Endodermal cell (in vitro differentiated cells): ENCODE measurements at regions not wholly inside any gene's neighbourhood (a gene's known extent, or its start where the extent isn't known, plus 50 kb on each side); places are given as distances from the start of the nearest gene placed in this dataset.
A peak's percentile ranks its signal among the peaks of the same experiment; 100 is the strongest.
"Not testable (repeated sequence)": the region's sequence is repeated elsewhere in the genome, so short reads cannot be mapped to it uniquely, and the experiment has no call there.

Experiments
- DNase-seq: peaks from one replicate; pipeline ENCODE4 v3.0.0-alpha.2; 2017
- H3K27ac ChIP-seq: 2 replicates; pipeline ENCODE4 v1.5.1; 2013; ENCODE audit warnings: mild to moderate bottlenecking, low read depth, low read length, moderate library complexity
- H3K27me3 ChIP-seq: 2 replicates; pipeline ENCODE4 v1.6.1; 2013; ENCODE audit warnings: mild to moderate bottlenecking, low read length, moderate library complexity; ENCODE audit not compliant: insufficient read depth, control insufficient read depth, poor library complexity, severe bottlenecking
- H3K36me3 ChIP-seq: 2 replicates; pipeline ENCODE4 v1.7.0; 2013; ENCODE audit warnings: mild to moderate bottlenecking, low read length, moderate library complexity; ENCODE audit not compliant: control insufficient read depth, insufficient read depth
- H3K4me1 ChIP-seq: one replicate; pipeline ENCODE4 v1.7.0; 2013; ENCODE audit warnings: low read length; ENCODE audit not compliant: control insufficient read depth, insufficient read depth
- H3K4me3 ChIP-seq: 2 replicates; pipeline ENCODE4 v1.5.1; 2013; ENCODE audit warnings: mild to moderate bottlenecking, low read length, moderate library complexity
- H3K9ac ChIP-seq: 2 replicates; pipeline ENCODE4 v1.6.1; 2013; ENCODE audit warnings: mild to moderate bottlenecking, low read length, moderate library complexity; ENCODE audit not compliant: poor library complexity, severe bottlenecking; ENCODE audit errors: extremely low read depth
- H3K9me3 ChIP-seq: 2 replicates; pipeline ENCODE4 v1.6.1; 2013; ENCODE audit warnings: mild to moderate bottlenecking, low read length, moderate library complexity; ENCODE audit not compliant: control insufficient read depth
- H3K27ac Mint-ChIP-seq: 2 replicates; pipeline ENCODE4 v1.8.0; 2020; ENCODE audit warnings: mixed read lengths
- H3K27me3 Mint-ChIP-seq: 2 replicates; pipeline ENCODE4 v1.8.0; 2021; ENCODE audit warnings: mild to moderate bottlenecking, mixed read lengths; ENCODE audit not compliant: insufficient read depth
- H3K36me3 Mint-ChIP-seq: 2 replicates; pipeline ENCODE4 v1.8.0; 2020; ENCODE audit warnings: low read depth, mixed read lengths
- H3K4me1 Mint-ChIP-seq: 2 replicates; pipeline ENCODE4 v1.8.0; 2020; ENCODE audit warnings: mixed read lengths
- H3K4me3 Mint-ChIP-seq: 2 replicates; pipeline ENCODE4 v1.8.0; 2020; ENCODE audit warnings: mild to moderate bottlenecking, moderate library complexity, mixed read lengths
- H3K9me3 Mint-ChIP-seq: 2 replicates; pipeline ENCODE4 v1.8.0; 2020; ENCODE audit warnings: mild to moderate bottlenecking, mixed read lengths
- CTCF ChIP-seq: fragments of 200-600 bp; sonication (generic); conservative IDR thresholded peaks from 2 replicates; pipeline ENCODE4 v1.5.0; 2021; ENCODE audit warnings: antibody characterized with exemption, mild to moderate bottlenecking
- WGBS, 2 experiments: methylation state at CpG; one replicate each; pipeline versions ENCODE4 v1.1.5 to v1.1.7; 2013; ENCODE audit warnings: missing lambda C conversion rate in 2 of 2, mixed read lengths in 1 of 2; ENCODE audit not compliant: insufficient coverage in 1 of 2, insufficient read length in 1 of 2; 5-methylcytosine and 5-hydroxymethylcytosine counted together

- not testable (repeated sequence) for DNase-seq, H3K27ac ChIP-seq, H3K9me3 Mint-ChIP-seq, H3K27me3 ChIP-seq, H3K9me3 ChIP-seq, H3K9ac ChIP-seq, H3K4me3 Mint-ChIP-seq, H3K4me1 ChIP-seq, H3K36me3 Mint-ChIP-seq, H3K36me3 ChIP-seq, H3K4me3 ChIP-seq, H3K27ac Mint-ChIP-seq, H3K4me1 Mint-ChIP-seq, H3K27me3 Mint-ChIP-seq
- WGBS, 2 experiments, result 91 to 96% methylated on average over 3 to 8 of the region's 8 CpGs
Measured at GRCh38 chr4:22599929-22600432, 84.1 kb upstream of the ADGRA3 start.

- WGBS, 2 experiments, result 99 to 100% methylated on average over 3 to 6 of the region's 6 CpGs
- not testable (repeated sequence) for H3K4me1 ChIP-seq, H3K9me3 ChIP-seq, H3K4me1 Mint-ChIP-seq, H3K9ac ChIP-seq, H3K36me3 Mint-ChIP-seq, H3K27me3 Mint-ChIP-seq, DNase-seq, H3K4me3 Mint-ChIP-seq, H3K4me3 ChIP-seq, H3K9me3 Mint-ChIP-seq, H3K27me3 ChIP-seq, H3K27ac ChIP-seq, H3K27ac Mint-ChIP-seq, H3K36me3 ChIP-seq
Measured at GRCh38 chr4:22601638-22602037, 85.8 kb upstream of the ADGRA3 start.

DNA sequence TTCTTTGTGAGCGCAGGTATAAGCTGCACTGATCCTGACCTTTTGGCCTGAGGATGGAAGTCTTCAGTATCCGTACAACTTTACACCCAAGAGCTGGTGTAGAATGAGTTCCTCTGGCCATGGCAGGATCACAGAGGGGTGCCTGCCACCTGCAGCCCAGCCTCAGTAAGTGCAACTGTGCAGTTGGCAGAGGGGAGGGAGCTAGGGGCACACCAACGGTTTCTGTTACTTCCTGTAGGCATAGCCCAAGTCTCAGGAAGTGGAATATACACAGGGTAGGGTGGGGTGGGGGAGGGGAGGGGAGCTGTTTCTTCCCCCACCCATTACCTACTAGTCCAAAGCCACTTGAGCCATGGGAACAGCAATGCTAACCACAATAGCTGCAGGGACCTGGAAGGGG is 85.4 kb upstream of the GBA3 start:
- Mint-ChIP-seq H3K27me3 (peaks cover 3% of the 10 kb centered on the region), H3K36me3 (no peaks in the 10 kb centered on the region), H3K27ac (no peak overlapping the region), H3K4me1 (no peaks in the 10 kb centered on the region), H3K9me3 (no peaks in the 10 kb centered on the region), H3K4me3 (no peak overlapping the region)
- Histone ChIP-seq H3K4me3 (no peak overlapping the region), H3K36me3 (no peaks in the 10 kb centered on the region), H3K27ac (no peak overlapping the region), H3K9me3 (no peaks in the 10 kb centered on the region), H3K27me3 (no peaks in the 10 kb centered on the region), H3K9ac (no peak overlapping the region), H3K4me1 (no peaks in the 10 kb centered on the region)
- 64 to 100% methylated on average over 1 to 3 of the region's 3 CpGs for WGBS, 2 experiments
- peak; percentile 69 for DNase-seq
- peak; percentile 69 for TF ChIP-seq CTCF

GRCh38 chr4:22609951-22610525 is 82.7 kb upstream of the GBA3 start:
- not testable (repeated sequence) for H3K4me1 ChIP-seq, H3K36me3 Mint-ChIP-seq, H3K9me3 ChIP-seq, H3K27me3 Mint-ChIP-seq, H3K4me1 Mint-ChIP-seq, H3K27ac Mint-ChIP-seq, H3K27me3 ChIP-seq, H3K9ac ChIP-seq, H3K36me3 ChIP-seq, H3K27ac ChIP-seq, H3K4me3 ChIP-seq, DNase-seq, H3K9me3 Mint-ChIP-seq, H3K4me3 Mint-ChIP-seq
- 90 to 91% methylated on average over 2 to 3 of the region's 3 CpGs for whole genome bisulfite sequencing, 2 experiments
